Activated T-cell treated with anti-CD3 and anti-CD28 coated beads, Interleukin-2, amount 50 U/mL, for 1 hour (primary cell): ENCODE measurements at regions not wholly inside any gene's neighbourhood (a gene's known extent, or its start where the extent isn't known, plus 50 kb on each side); places are given as distances from the start of the nearest gene placed in this dataset.
"Not testable (repeated sequence)": the region's sequence is repeated elsewhere in the genome, so short reads cannot be mapped to it uniquely, and the experiment has no call there.

Source experiments
- DNase-seq: peaks from one replicate; pipeline ENCODE4 v3.0.0-alpha.2; 2020

- no peak for DNase-seq
Measured at GRCh38 chr18:2199060-2199459, 372.2 kb downstream of the METTL4 start.

- DNase-seq, result no peak
Measured at GRCh38 chr18:2201036-2201600, 370.2 kb downstream of the METTL4 start.

GRCh38 chr18:2204736-2205135 lies 366.6 kb downstream of the METTL4 start:
- DNase-seq, result no peak

- DNase-seq, result no peak
Measured at GRCh38 chr18:2207294-2207693, 364.0 kb downstream of the METTL4 start.

GRCh38 chr18:2212598-2213205 lies 358.6 kb downstream of the METTL4 start:
- DNase-seq, result no peak

- no peak for DNase-seq
Measured at GRCh38 chr18:2213905-2214304, 357.4 kb downstream of the METTL4 start.

GRCh38 chr18:2217356-2217755 lies 353.9 kb downstream of the METTL4 start:
- DNase-seq, result no peak

- no peak for DNase-seq
Measured at GRCh38 chr18:2218101-2218500, 353.2 kb downstream of the METTL4 start.

- DNase-seq, result no peak
Measured at GRCh38 chr18:2219706-2220105, 351.6 kb downstream of the METTL4 start.

GRCh38 chr18:2222270-2223185 lies 348.8 kb downstream of the METTL4 start:
- DNase-seq, result no peak

GRCh38 chr18:2223449-2223848 lies 347.9 kb downstream of the METTL4 start:
- DNase-seq, result no peak

- no peak for DNase-seq
Measured at GRCh38 chr18:2223849-2224248, 347.5 kb downstream of the METTL4 start.

- DNase-seq, result no peak
Measured at GRCh38 chr18:2236232-2236631, 335.1 kb downstream of the METTL4 start.

- DNase-seq, result no peak
Measured at GRCh38 chr18:2237706-2238105, 333.6 kb downstream of the METTL4 start.

- no peak for DNase-seq
Measured at GRCh38 chr18:2240311-2240705, 331.0 kb downstream of the METTL4 start.

- no peak for DNase-seq
Measured at GRCh38 chr18:2244641-2245040, 326.7 kb downstream of the METTL4 start.

GRCh38 chr18:2247101-2247500 lies 324.2 kb downstream of the METTL4 start:
- not testable (repeated sequence) for DNase-seq

GRCh38 chr18:2254977-2255376 lies 316.3 kb downstream of the METTL4 start:
- no peak for DNase-seq

GRCh38 chr18:2256577-2256976 lies 314.7 kb downstream of the METTL4 start:
- no peak for DNase-seq

- DNase-seq, result no peak
Measured at GRCh38 chr18:2258954-2259353, 312.4 kb downstream of the METTL4 start.

GRCh38 chr18:2263303-2263890 lies 307.9 kb downstream of the METTL4 start:
- no peak for DNase-seq

- no peak for DNase-seq
Measured at GRCh38 chr18:2274613-2275012, 296.7 kb downstream of the METTL4 start.

GRCh38 chr18:2281086-2281485 lies 290.2 kb downstream of the METTL4 start:
- no peak for DNase-seq
